Renal cortex interstitium (tissue), 11 donors: ENCODE measurements at regions not wholly inside any gene's neighbourhood (a gene's known extent, or its start where the extent isn't known, plus 50 kb on each side); places are given as distances from the start of the nearest gene placed in this dataset.

Experiments used
- DNase-seq, 11 donors: peaks; one replicate each; pipeline ENCODE4 v3.0.0-alpha.2; 2013; ENCODE audit warnings: low read depth in 9 of 11, low spot score in 4 of 11; ENCODE audit errors: extremely low read depth in 1 of 11

- no peak for DNase-seq
Measured at GRCh38 chr21:35416866-35417489, 367.9 kb upstream of the RUNX1 start.

GRCh38 chr21:35414507-35415139 is 365.5 kb upstream of the RUNX1 start:
- DNase-seq, result no peak

- DNase-seq, result no peak
Measured at GRCh38 chr21:35414056-35414455, 365.0 kb upstream of the RUNX1 start.

- no peak for DNase-seq
Measured at GRCh38 chr21:35412231-35412630, 363.1 kb upstream of the RUNX1 start.

DNA sequence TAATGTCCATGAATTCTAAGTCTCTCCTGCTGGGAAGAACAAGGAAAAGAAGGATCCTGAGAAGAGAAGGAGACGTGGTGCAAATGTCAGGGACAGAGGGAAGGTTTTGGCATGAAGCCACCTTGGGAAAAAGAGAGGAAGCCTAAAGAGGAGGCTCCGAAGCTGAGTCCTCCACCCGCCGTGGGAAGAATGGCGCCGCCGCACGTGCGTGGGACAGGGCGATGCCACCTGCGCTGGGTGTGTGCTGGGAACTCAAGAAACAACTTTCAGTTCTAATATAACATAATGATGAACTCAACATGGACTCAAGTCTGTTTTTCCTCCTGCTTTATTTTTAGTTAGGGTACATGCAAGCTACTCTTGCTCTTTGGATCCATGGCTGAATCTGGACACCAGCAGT is 362.3 kb upstream of the RUNX1 start:
- DNase-seq, result no peak

DNA sequence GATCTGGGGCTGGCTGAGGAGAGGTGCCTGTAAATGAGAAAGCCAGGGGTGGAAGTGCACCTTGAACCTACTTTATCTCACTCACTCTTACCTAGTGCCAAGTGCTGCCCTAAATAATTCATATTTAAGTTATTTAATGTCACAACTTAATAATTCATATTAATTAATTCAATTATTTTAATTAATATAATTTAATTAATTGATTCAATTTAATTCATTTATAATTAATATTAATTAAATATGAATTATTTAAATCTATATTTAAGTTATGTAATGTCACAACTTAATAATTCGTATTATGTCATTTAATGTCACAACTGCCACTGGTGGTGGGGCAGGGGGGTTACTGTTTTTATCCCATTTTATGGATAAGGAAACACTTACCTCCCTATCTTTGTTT is 361.6 kb upstream of the RUNX1 start:
- DNase-seq, result no peak

GRCh38 chr21:35410123-35410522 is 361.0 kb upstream of the RUNX1 start:
- no peak for DNase-seq

DNA sequence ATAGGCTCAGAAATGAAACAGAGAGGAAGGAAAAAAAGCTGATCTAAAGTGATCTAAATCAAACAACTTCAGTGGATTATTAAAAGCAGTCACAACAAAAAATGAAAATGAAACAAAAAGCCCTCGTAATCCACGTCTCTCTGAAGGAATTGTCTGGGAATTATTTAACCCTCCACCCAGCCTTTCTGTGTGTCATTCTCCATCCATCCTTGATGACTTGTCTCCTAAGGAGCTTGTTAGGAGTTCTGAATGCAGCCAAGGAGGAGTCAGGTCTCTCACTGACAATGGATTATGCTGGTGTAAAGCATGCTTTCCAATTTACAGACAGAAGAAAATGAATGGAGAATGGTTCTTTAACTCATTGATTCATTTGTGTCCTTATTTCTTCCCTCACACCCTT is 359.3 kb upstream of the RUNX1 start:
- DNase-seq, result no peak

DNA sequence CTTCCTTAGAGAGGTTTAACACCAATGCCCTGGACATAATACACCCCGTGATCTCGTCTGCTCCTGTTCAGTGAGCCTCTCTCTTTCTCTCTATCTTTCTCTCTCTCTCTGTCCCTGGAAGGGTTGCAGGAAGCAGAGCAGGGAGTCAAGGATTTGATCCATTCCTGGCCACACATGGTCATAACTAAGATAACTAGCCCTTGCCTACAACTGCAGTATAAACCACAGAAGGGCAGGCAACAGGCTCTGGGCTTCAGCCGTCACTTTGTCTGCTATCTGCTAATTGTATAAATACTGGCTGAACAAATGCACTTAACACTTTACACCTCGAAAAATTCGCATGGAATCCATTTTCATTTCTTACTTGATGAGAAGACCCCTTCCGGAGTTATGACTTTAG is 357.5 kb upstream of the RUNX1 start:
- DNase-seq, result no peak

GRCh38 chr21:35405981-35406380 is 356.9 kb upstream of the RUNX1 start:
- DNase-seq, result no peak

GRCh38 chr21:35404247-35404646 is 355.1 kb upstream of the RUNX1 start:
- DNase-seq, result no peak

DNA sequence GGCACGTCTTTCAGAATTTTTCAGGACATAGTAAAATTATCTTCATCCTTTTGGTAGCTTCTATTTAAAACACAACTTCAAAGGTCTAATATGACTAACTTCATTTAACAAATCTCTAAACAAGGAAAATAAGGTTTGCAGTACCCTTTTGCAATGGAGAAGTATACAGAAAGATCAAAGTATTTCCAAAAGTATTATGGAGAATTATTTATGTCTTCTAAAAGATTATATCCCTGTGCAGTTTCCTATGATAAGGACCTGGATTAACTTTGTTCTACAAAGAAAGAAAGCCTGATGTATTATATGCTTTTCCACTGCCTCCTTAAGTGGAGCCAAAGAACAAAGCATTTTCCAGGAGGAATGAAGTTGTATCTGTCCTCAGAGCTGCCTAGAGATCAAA is 353.0 kb upstream of the RUNX1 start:
- DNase-seq, result no peak

DNA sequence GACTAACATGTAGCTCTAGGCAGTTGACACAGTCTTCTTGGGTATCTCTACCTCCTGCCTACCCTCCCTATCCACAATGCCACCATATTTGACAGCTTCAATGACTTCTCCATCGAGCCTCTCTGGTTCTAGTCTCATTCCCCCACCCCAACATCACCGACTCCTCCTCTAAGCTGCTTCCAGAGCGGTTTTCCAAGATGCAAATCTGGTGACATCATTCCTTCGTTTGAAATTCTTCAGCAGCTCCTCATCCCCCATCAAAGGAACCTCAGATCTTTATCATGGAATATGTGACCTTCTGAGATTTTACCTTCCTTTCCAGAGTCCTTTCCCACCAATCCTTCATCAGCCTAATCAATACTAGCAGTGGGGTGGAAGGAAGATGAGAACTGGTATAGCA is 352.4 kb upstream of the RUNX1 start:
- DNase-seq, result no peak

GRCh38 chr21:35400233-35400939 is 351.3 kb upstream of the RUNX1 start:
- DNase-seq, result peak; percentile 19 to 58 (median 39)

DNA sequence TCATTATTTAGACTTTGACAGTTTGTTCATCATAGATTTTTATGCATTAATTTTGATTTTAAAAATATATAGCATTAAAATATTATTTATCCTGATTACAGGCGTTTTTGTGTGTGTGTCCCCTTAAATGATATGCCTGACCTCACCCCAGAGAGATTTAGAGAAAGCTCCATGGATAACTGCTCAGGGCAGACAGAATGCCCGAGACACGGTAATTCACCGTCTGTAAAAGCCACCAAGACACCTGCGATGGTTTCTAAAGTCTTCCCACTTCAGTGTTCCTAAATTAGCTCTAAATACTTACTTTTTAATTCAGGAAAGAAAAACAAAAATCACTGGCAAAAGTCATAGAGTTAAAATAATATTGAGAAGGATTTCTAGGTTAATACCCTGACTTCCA is 350.6 kb upstream of the RUNX1 start:
- no peak for DNase-seq

GRCh38 chr21:35399002-35399530 is 350.0 kb upstream of the RUNX1 start:
- no peak for DNase-seq

DNA sequence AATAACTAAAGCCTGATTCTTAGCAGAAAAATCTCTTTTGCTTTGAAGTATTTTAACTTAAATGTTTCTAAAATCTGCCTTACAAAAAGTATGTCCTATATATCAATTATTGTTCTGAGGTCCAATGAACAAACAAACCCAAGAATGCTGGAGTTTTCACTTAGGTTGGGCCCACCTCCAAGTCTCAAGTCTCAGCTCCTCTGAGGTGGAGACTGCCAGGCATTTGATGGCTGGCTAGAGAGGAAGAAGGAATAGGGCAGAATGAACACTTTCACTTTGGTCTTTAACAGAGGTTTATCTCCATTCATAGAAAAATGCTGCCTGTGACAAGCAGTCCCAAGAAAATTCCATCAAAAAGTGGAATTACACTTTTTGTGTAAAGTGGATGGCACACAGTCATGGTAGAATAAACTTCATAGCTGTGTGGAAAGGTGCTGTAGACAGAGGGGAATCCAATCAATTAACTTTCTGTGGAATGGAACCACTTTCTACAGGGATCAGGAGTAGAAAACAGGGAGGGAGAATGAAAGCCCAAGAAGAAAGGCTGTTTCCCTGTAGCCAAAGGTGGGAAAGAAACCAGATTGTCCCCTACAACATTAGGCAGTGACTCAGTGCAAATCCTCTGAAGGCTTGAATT is 349.4 kb upstream of the RUNX1 start:
- no peak for DNase-seq

GRCh38 chr21:35397781-35398180 is 348.7 kb upstream of the RUNX1 start:
- no peak for DNase-seq

- no peak for DNase-seq
Measured at GRCh38 chr21:35396655-35397054, 347.6 kb upstream of the RUNX1 start.

- no peak for DNase-seq
Measured at GRCh38 chr21:35395728-35396127, 346.6 kb upstream of the RUNX1 start.
